HG02610 (cell line): ENCODE measurements at regions not wholly inside any gene's neighbourhood (a gene's known extent, or its start where the extent isn't known, plus 50 kb on each side); places are given as distances from the start of the nearest gene placed in this dataset.

Experiments used
- ATAC-seq: cut with Tn5 transposase; IDR thresholded peaks from one replicate; pipeline ENCODE4 v1.9.1; 2021; ENCODE audit warnings: mild to moderate bottlenecking, moderate library complexity; ENCODE audit not compliant: unreplicated experiment

DNA sequence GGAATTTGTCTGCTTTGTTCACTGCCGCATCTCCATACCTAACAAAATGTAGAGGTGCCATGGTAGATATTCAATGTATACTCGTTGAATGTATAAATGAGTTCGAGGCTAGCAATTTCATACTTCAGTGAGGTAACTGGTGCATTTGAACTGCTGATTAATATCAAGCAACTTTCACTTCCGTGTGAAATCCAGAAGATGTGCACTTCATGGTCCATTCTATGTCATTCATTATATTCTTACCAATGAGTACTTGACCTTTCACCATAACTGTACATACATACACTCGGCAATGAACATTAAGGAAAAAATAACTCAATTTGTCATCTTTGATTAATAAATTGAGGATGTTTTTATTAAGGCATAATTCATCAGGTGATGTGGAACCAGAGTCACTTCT lies 598.5 kb downstream of the ZNF385D start:
- ATAC-seq, result peak; percentile 36

DNA sequence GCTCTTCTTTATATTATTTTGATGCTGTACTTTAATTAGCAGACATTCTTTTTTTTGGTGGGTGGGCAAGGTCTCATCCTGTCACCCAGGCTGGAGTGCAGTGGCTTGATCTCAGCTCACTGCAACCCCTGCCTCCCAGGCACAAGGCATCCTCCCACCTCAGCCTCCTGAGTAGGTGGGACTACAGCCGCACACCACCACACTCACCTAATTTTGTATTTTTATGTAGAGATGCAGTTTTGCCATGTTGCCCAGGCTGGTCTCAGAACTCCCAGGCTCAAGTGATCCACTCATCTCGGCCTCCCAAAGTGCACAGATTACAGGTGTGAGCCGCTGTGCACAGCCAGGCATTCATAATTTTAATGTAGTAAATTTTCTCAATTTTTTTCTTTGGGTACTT lies 608.1 kb downstream of the ZNF385D start:
- no peak for ATAC-seq

GRCh38 chr3:21142031-21142430 lies 609.0 kb downstream of the ZNF385D start:
- no peak for ATAC-seq

DNA sequence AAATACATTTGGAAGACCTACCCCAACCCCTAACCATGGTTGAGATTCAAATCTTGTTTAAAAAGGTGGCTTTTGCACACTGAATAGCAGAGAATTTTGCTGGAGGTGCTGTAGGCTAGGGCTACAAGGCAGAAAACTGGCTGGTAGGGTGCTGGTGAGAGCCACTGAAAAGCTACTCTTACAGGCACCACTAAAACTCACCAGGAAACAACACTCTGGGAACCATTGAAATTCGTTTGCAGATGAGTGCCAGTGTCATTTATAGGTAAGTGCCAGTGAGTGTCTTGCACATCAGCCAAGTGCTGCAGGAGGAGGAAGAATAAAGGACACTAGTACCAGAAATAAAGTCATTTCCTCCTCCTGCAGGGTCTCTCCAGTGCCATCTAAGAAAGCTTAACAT lies 610.2 kb downstream of the ZNF385D start:
- no peak for ATAC-seq

- ATAC-seq, result no peak
Measured at GRCh38 chr3:21138085-21138484, 612.9 kb downstream of the ZNF385D start.

- no peak for ATAC-seq
Measured at GRCh38 chr3:21132896-21133295, 618.1 kb downstream of the ZNF385D start.

DNA sequence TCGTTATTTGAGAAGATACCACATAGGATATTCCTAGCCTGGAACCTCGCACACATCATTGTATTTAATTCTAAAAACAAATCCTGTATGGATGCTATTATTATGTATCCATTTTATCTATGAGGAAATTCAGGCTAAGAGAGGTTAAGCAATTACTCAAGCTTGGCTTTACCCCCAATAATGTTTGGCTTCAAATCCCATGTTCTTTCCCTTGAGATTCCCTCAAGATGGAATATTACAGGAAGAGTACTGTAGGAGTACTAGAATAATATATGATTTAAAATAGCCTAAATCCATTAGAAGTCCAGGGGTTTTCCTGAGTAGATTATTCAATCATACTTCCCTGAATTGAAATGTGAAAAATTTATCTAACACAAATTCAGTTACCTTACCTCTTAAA lies 630.2 kb downstream of the ZNF385D start:
- ATAC-seq, result no peak

DNA sequence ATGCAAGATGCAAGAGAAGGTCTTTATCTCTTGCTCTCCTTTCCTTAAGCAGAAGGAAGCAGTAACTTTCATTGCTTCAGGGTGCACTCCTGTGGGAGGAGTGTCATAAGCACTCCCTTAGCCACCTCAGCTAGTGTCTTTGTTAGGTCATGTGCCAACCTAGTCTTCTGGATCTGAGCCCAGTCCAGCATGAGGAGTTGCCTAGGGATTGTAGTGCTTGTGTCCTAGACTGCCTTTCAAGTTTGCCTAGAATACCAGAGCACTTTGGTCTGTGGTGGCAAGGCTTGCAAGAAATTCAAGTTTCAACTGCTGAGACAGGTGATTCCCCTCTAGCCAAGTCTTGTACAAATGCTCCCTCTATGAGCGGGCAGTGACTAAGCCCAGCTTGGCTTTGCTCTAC lies 633.6 kb downstream of the ZNF385D start:
- ATAC-seq, result no peak

GRCh38 chr3:21109056-21109455 lies 642.0 kb downstream of the ZNF385D start:
- ATAC-seq, result no peak

- ATAC-seq, result no peak
Measured at GRCh38 chr3:21105784-21106183, 645.2 kb downstream of the ZNF385D start.

- ATAC-seq, result no peak
Measured at GRCh38 chr3:21100656-21101359, 650.2 kb downstream of the ZNF385D start.

DNA sequence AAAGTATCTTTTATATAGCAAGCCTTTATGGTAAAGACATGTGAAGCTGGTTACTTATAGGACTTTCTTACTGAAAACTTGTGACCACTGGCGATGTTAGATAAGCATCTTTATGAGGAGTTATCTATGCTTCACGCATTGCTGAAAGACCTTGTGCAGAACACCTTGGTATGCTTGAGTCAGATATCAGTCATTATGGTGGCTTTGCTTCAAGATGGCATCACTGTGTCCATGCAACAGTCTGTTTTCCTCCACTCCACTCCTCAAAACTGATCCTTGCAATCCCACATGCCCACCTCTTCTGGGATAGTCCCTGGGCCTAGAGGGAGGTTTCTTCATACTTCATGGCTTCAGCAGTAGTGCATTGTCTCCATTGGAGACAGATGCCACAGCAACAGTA lies 656.3 kb downstream of the ZNF385D start:
- ATAC-seq, result no peak

- ATAC-seq, result no peak
Measured at GRCh38 chr3:21073561-21073960, 677.4 kb downstream of the ZNF385D start.

- no peak for ATAC-seq
Measured at GRCh38 chr3:21067031-21067813, 683.8 kb downstream of the ZNF385D start.

DNA sequence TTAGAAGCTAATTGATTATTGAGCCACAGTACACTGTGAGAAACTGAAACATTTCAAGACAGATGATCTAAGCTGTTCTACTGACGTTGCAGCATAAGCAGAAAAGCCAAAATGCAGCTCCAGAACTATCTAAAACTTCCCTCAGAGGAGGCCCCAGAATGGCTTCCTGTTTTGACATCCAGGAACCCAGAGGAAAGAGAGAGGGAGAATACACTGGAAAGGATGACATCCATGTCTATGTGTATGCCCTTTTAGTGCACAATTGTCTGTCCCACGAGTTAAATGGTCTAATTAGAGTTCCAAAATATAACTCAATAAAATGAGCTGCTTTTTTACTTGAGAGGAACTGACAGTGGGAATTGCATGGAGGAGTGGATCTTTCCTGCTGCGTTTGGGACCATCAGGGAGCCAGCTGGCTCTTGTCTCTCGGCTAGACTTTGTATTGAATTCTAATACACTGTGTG lies 688.1 kb downstream of the ZNF385D start:
- ATAC-seq, result no peak

DNA sequence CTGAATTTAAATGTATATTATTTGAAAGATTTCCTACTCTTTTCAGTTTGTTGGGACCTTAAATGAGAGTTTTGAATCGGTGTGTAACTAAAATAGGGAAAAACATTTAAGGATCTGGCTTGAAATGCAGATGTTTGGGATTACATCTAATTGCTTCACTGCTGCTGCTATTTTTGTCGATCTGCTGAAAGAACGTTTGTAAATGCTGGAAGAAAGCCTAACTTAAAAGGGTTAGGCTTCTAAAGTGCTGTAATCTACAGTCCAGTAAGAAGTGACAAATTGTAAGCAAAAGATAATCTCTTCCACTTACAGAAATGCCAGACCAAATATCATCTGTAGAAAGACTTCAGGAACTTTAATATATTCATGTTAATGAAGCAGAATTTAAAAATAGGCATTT lies 691.6 kb downstream of the ZNF385D start:
- ATAC-seq, result no peak

- peak; percentile 80 for ATAC-seq
Measured at GRCh38 chr3:21056293-21056692, 694.7 kb downstream of the ZNF385D start.

- ATAC-seq, result no peak
Measured at GRCh38 chr3:21055015-21055414, 696.0 kb downstream of the ZNF385D start.

GRCh38 chr3:21054064-21054463 lies 696.9 kb downstream of the ZNF385D start:
- ATAC-seq, result no peak

DNA sequence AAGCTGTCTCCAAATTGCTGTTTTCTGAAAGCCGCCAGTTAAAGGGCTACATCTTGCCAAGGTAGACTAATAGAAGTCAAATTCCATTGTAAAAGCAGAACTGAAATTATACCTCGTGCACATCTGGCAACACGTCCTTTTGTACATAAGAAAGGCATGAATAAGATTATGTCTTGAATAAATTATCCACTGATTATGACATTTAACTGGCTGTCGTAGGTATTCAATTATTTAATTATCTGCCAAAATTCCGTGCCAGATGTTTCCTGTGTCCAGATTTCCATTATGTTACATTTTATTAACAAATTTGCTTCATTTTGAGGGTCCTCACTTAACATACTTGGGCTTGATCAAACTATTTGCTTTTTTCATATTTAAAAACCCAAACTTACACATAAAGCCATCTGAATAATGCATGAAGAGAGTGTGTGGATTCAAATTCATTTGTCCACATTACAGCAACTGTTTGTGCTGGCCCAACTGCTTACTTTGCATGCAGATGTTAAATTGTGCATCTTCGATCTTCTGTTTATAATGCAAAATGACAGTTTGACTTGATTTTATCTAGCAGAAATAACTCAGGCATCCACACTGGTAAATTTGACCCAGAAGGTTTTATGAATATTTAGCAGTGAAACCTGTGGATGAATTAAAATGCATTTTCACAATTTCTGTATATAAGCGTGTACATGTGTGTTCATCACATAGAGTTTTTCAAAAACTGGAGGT lies 701.5 kb downstream of the ZNF385D start:
- no peak for ATAC-seq

DNA sequence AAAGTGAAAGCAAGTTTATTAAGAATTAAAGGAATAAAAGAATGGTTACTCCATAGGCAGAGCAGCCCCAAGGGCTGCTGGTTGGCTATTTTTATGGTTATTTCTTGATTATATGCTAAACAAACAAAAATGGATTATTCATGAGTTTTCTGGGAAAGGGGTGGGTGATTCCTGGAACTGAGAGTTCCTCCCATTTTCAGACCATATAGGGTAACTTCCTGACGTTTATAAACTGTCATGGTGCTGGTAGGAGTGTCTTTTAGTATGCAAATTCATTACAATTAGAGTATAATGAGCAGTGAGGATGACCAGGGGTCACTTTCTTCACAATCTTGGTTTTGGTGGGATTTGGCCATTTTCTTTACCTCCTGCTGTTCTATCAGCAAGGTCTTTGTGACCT lies 707.9 kb downstream of the ZNF385D start:
- ATAC-seq, result no peak

GRCh38 chr3:21042184-21042583 lies 708.8 kb downstream of the ZNF385D start:
- ATAC-seq, result no peak
